WI38 (cell line): ENCODE measurements at regions not wholly inside any gene's neighbourhood (a gene's known extent, or its start where the extent isn't known, plus 50 kb on each side); places are given as distances from the start of the nearest gene placed in this dataset.

ENCODE experiments used
- H3K4me3 ChIP-seq: 2 replicates; pipeline ENCODE4 v1.5.1; 2011; ENCODE audit warnings: low read depth, mild to moderate bottlenecking, control low read depth, low read length
- TF ChIP-seq, protein P1 (sequence below): IDR thresholded peaks from 2 replicates; pipeline ENCODE4 v1.5.1; 2012; ENCODE audit warnings: low read depth, mild to moderate bottlenecking, control low read depth, low read length

DNA sequence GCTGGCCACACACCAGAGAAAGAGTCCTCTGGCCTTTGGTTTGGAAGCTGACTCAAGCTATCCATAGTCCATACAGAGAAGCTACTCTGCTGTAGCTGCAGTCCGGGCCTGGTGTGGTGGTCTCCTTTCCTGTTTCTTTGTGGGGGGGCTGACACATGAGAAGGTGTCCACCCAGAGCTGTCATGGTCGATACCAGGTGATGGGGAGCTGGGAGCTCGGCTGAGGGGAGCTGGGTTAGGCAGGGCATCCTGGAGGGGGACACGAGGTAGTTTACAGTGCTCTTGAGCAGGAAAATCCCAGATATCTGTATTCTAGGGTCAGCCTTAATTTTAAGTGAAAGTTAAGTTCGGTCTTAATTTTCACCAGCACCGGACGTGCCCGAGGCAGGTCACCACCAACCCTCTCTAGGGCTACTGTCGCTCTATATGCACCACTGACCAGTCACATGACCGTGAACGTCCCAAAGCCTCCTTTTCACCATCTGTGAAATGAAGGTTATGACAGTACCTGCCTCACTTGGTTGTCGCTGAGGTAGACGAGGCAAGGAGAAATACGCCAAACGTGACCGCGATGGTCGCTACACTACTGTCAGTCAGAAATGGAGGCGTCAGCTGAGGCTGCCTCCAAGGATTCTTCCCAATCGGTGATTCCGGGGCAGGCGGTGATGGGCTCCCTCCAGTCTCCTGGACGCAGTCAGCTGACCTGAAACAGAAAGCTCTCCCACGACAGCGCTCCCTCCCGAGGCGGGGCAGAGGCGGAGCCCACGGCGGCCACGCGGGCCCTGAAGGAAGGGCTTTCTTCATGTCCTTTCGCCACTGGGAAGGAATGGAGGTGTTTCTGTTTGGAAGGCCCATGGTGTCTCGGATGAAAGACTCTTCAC, 69.4 kb upstream of the SHH start:
- TF ChIP-seq, protein P1, sequence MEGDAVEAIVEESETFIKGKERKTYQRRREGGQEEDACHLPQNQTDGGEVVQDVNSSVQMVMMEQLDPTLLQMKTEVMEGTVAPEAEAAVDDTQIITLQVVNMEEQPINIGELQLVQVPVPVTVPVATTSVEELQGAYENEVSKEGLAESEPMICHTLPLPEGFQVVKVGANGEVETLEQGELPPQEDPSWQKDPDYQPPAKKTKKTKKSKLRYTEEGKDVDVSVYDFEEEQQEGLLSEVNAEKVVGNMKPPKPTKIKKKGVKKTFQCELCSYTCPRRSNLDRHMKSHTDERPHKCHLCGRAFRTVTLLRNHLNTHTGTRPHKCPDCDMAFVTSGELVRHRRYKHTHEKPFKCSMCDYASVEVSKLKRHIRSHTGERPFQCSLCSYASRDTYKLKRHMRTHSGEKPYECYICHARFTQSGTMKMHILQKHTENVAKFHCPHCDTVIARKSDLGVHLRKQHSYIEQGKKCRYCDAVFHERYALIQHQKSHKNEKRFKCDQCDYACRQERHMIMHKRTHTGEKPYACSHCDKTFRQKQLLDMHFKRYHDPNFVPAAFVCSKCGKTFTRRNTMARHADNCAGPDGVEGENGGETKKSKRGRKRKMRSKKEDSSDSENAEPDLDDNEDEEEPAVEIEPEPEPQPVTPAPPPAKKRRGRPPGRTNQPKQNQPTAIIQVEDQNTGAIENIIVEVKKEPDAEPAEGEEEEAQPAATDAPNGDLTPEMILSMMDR, result no peak
- no peak overlapping the region for H3K4me3 ChIP-seq

DNA sequence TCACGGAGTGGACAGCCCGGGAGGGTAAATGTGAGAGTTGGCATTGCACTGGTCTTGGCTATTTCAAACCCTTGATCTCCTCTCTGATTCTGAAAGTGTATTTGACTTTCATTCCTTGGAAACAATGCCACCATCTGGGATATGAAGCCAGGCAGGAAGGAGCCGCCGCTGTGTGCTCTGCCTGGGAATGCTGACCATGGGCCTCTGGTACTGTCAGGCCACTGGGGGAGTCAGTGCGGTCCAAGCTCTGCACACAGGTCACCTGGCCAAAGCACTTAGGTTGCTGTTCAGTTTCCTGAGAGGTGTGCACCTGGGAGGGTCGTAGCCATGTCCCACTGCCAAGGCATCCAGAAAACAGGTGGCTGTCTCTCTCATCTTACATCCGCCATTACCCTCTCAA, 68.5 kb upstream of the SHH start:
- no peak overlapping the region for H3K4me3 ChIP-seq
- TF ChIP-seq, protein P1, result no peak

DNA sequence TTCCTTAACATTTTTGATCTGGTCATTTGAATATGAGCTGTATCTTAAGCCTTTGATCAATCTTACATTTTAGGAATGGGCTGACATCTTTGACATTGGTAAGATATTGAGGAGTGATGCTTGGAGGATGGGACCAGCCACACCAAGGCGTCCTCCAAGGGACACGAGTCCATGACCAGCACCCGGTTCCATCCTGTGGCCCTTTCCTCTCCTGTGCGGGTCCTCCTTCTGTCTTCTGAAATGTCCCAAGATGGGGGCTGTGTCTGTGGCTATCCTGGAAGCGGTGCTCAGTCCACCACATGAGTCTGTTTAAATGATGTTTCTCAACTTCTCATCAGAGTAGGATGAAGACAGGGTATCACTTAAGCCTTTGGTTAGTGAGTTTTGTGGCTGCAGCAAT, 67.3 kb upstream of the SHH start:
- H3K4me3 ChIP-seq, result no peak overlapping the region
- TF ChIP-seq, protein P1, result no peak

DNA sequence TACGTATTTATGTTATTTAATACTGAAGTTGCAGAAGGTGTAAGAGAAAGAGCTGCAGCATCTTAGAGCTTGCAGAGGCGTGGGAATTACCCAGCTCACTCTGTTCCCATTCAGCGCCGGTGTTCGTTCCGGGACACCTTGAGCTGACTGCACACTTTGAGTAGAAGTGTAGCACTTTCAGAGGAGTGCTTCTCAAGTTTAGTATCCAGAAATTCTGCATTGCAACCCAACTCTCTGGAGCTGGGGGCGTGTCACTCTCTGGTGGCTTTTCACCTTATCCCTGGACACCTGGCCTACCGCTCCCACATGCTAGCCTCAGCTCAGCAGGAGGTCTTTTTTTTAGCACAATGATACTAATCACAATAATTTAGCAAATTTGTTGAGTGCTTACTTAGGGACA, 66.4 kb upstream of the SHH start:
- TF ChIP-seq, protein P1, result no peak

DNA sequence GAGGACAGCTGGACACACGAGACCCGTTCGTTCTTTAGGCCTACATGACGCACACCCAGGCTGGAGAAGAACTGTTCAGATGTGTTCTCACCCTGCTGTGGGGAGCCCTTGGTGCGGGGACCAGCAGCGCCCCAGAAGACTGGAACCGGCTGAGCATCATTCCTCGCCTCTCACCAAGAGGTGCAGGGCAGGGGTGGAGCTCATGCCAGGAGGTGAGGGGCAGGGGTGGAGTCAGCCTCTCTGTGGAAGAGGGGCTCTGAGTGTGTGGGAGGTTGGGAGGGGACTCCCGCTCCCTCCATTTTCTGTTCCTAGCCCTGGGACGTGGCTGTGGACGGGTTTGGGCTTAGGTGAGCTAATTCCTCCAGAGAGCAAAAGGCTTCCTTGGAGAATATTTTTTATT, 66.0 kb upstream of the SHH start:
- no peak overlapping the region for H3K4me3 ChIP-seq
- TF ChIP-seq, protein P1, result no peak

More for the DNA sequence above, 66.4 kb upstream of the SHH start:
- H3K4me3 ChIP-seq, result no peak overlapping the region

DNA sequence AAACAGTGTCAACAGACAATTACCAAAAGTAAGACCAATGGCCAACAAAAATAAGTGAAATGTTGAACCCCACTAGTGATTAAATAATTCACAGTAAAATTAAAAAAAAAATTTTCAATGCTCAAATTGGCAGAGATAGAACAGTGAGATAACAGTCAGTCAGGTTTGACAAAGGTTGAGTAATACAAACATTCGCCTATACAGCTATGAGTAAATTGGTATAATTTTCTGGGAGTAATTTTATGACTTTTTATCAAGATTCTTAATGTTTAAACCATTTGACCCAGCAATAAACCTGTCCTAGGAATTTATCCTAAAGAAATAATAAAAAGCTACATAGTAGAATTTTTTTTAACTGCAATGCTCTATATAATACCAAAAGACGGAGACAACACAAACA, 64.9 kb upstream of the SHH start:
- TF ChIP-seq, protein P1, result no peak
- H3K4me3 ChIP-seq, result no peak overlapping the region

DNA sequence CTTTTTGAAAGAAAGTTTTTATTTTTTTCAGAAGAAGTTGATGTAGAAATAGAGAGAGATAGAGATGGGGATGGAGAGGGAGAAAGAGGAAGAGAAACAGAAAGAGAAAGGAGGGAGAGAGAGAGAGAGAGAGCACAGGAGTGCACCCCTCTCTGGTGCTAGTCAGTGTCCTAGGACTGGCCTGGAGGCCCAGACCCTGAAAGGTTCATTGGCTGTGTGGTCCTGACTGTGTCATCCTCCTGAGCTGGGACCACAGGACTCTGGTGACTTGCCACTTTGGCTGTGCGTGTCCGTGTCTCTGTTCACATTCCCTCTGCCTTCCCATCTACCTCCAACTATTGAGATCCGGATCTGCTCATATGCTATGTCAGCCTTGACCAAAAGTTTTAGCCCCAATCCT, 62.1 kb upstream of the SHH start:
- H3K4me3 ChIP-seq, result no peak overlapping the region
- TF ChIP-seq, protein P1, result no peak
